Spleen (tissue), 7 donors: ENCODE measurements at regions not wholly inside any gene's neighbourhood (a gene's known extent, or its start where the extent isn't known, plus 50 kb on each side); places are given as distances from the start of the nearest gene placed in this dataset.
"Not testable (repeated sequence)": the region's sequence is repeated elsewhere in the genome, so short reads cannot be mapped to it uniquely, and the experiment has no call there.

Experiments used
- CTCF ChIP-seq, 11 experiments: fragments of 200-600 bp in 7 of 11; fragments of 450-650 bp in 4 of 11; sonication (generic) in 4 of 11; IDR thresholded peaks in 8 of 11; conservative IDR thresholded peaks in 3 of 11; 1 replicate in 7 of 11; 2 replicates in 4 of 11; pipeline versions ENCODE4 v1.4.0 to v1.8.0; 2016 to 2021; ENCODE audit warnings: antibody characterized with exemption in 11 of 11, inconsistent platforms in 4 of 11, mild to moderate bottlenecking in 1 of 11
- POLR2A ChIP-seq, 3 donors: fragments of 450-650 bp; IDR thresholded peaks; one replicate each; pipeline ENCODE4 v1.5.1; 2017; ENCODE audit warnings: antibody characterized with exemption in 3 of 3, mild to moderate bottlenecking in 1 of 3
- donor health status: DM: no; HTN: no; CAD: no; lungs with moderate emphysema.
- donor health status: DM: no; HTN: no; CAD: no.
- donor health status: DM: no; HTN: no; CAD: no.

- not testable (repeated sequence) for TF ChIP-seq CTCF (IDR thresholded peaks at IDR 0.05 in 8 of 11, conservative IDR thresholded peaks at IDR 0.05 in 3 of 11); POLR2A (IDR thresholded peaks at IDR 0.05)
Measured at GRCh38 chr4:148837571-148837970, 395.4 kb upstream of the NR3C2 start.
